ENCODE measurements at regions not wholly inside any gene's neighbourhood (a gene's known extent, or its start where the extent isn't known, plus 50 kb on each side); places are given as distances from the start of the nearest gene placed in this dataset.

DNA sequence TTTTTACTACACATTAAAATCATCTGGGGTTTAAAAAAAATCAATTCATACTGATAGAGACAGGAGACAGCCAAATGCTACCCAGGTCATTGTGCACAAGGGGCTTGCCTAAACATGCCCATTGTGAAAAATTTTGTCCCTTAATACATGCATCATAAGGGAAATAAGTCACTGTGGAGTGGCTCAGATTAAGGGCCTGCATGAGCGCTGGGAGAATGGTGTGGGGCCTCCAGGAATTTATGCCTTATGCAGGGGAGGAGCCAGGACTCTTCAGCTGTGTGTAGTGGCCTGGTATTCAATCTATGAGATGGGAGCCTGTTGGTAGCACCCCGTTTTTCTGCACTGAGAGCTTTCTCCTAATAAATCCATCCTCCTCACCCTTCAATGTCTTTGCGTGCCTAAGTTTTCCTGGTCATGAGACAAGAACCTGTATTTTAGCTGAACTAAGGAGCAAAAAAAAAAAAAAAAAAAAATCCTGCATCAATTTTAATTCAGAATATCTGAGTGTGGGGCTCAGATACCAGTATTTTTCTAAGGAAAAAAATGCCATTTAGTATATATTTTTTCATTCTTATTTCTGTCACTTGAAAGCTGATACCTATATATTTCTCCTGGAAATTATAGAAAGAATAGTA, 997.6 kb upstream of the ATXN8OS start:
- Histone ChIP-seq H4K20me1 (ENCODE audit: insufficient read depth, low read length) (no peaks in the 10 kb centered on the region), H3K27ac (ENCODE audit: low read length) (no peak overlapping the region), H3K4me2 (ENCODE audit: low read length) (no peak overlapping the region), H3K27me3 (ENCODE audit: low read depth, low read length) (no peaks in the 10 kb centered on the region), H3K36me3 (replicated peaks; ENCODE audit: low read depth, low read length) (no peaks in the 10 kb centered on the region), H3K9ac (ENCODE audit: low read length) (no peak overlapping the region), H2AFZ (ENCODE audit: low read depth, low read length) (no peak overlapping the region), H3K9me3 (ENCODE audit: insufficient read depth, low read length) (peaks cover 19% of the 10 kb centered on the region; the same call in 1 of the 2 replicates), H3K79me2 (ENCODE audit: low read length) (no peaks in the 10 kb centered on the region), H3K4me1 (ENCODE audit: low read length) (no peaks in the 10 kb centered on the region), H3K4me3 (ENCODE audit: low read length) (no peak overlapping the region)
- TF ChIP-seq EZH2phosphoT487 (IDR thresholded peaks at IDR 0.05; ENCODE audit: low read depth), result no peak
- no peak for TF ChIP-seq CTCF (IDR thresholded peaks at IDR 0.05; ENCODE audit: low read depth, low read length)

GRCh38 chr13:69108486-69108885, 999.1 kb upstream of the ATXN8OS start:
- Histone ChIP-seq H3K9me3 (ENCODE audit: insufficient read depth, low read length) (peaks cover 19% of the 10 kb centered on the region; the same call in 1 of the 2 replicates), H2AFZ (ENCODE audit: low read depth, low read length) (no peak overlapping the region), H3K4me1 (ENCODE audit: low read length) (no peaks in the 10 kb centered on the region), H3K4me3 (ENCODE audit: low read length) (no peak overlapping the region), H3K4me2 (ENCODE audit: low read length) (no peak overlapping the region), H3K27ac (ENCODE audit: low read length) (no peak overlapping the region), H4K20me1 (ENCODE audit: insufficient read depth, low read length) (no peaks in the 10 kb centered on the region), H3K79me2 (ENCODE audit: low read length) (no peaks in the 10 kb centered on the region), H3K27me3 (ENCODE audit: low read depth, low read length) (no peaks in the 10 kb centered on the region), H3K9ac (ENCODE audit: low read length) (no peak overlapping the region), H3K36me3 (replicated peaks; ENCODE audit: low read depth, low read length) (no peaks in the 10 kb centered on the region)
- TF ChIP-seq CTCF (IDR thresholded peaks at IDR 0.05; ENCODE audit: low read depth, low read length) (no peak), EZH2phosphoT487 (IDR thresholded peaks at IDR 0.05; ENCODE audit: low read depth) (no peak)

DNA sequence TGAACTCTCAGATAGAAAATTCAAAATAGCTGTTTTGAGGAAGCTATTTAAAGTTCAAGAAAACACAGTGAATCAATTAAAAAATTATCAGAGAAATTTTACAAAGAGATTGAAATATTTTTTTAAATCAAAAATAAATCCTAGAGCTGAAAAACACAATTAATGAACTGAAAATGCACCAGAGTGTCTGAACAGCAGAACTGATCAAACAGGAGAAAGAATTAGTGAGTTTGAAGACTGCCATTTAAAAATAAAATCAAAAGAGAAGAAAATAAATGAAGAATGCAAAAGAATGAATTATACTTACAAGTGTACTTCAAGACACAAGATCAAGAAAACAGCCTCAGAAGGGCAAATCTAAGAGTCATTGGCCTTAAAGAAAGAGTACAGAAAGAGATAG, 1000.2 kb upstream of the ATXN8OS start:
- Histone ChIP-seq H3K4me2 (ENCODE audit: low read length) (no peak overlapping the region), H3K4me1 (ENCODE audit: low read length) (no peaks in the 10 kb centered on the region), H2AFZ (ENCODE audit: low read depth, low read length) (no peak overlapping the region), H4K20me1 (ENCODE audit: insufficient read depth, low read length) (no peaks in the 10 kb centered on the region), H3K36me3 (replicated peaks; ENCODE audit: low read depth, low read length) (no peaks in the 10 kb centered on the region), H3K79me2 (ENCODE audit: low read length) (no peaks in the 10 kb centered on the region), H3K27me3 (ENCODE audit: low read depth, low read length) (no peaks in the 10 kb centered on the region), H3K27ac (ENCODE audit: low read length) (no peak overlapping the region), H3K9me3 (ENCODE audit: insufficient read depth, low read length) (peaks cover 19% of the 10 kb centered on the region; the same call in 1 of the 2 replicates), H3K4me3 (ENCODE audit: low read length) (no peak overlapping the region), H3K9ac (ENCODE audit: low read length) (no peak overlapping the region)
- TF ChIP-seq EZH2phosphoT487 (IDR thresholded peaks at IDR 0.05; ENCODE audit: low read depth), result no peak
- TF ChIP-seq CTCF (IDR thresholded peaks at IDR 0.05; ENCODE audit: low read depth, low read length), result no peak

DNA sequence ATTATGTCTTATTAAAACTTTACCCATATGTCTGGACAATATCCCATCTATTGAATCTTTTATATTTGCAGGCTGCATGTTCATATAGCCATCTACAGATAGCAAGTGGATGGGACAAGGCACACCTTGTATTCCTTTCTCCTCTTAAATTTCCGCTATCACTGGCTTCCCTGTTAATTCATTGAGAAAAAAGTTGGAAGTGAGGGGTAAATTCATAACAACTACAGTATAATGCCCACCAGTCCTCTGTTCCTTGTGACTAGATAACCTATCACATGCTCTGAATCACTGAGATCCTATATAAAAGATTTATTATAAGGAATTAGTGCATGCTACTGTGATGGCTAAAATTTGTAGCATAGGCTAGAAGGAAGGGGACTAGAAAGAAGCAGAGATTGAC, 1005.8 kb upstream of the ATXN8OS start:
- no peaks in the 10 kb centered on the region for H3K36me3 ChIP-seq (replicated peaks; ENCODE audit: low read depth, low read length)
- H3K27me3 ChIP-seq (ENCODE audit: low read depth, low read length), result no peaks in the 10 kb centered on the region
- H3K79me2 ChIP-seq (ENCODE audit: low read length), result no peaks in the 10 kb centered on the region
- no peak overlapping the region for H3K4me2 ChIP-seq (ENCODE audit: low read length)
- H4K20me1 ChIP-seq (ENCODE audit: insufficient read depth, low read length), result no peaks in the 10 kb centered on the region
- H3K4me1 ChIP-seq (ENCODE audit: low read length), result peaks cover under 1% of the 10 kb centered on the region; the same call in 1 of the 2 replicates
- no peak for TF ChIP-seq EZH2phosphoT487 (IDR thresholded peaks at IDR 0.05; ENCODE audit: low read depth)
- no peak for TF ChIP-seq CTCF (IDR thresholded peaks at IDR 0.05; ENCODE audit: low read depth, low read length)
- H3K27ac ChIP-seq (ENCODE audit: low read length), result no peak overlapping the region
- H3K9ac ChIP-seq (ENCODE audit: low read length), result no peak overlapping the region
- H3K4me3 ChIP-seq (ENCODE audit: low read length), result no peak overlapping the region
- peaks cover 3% of the 10 kb centered on the region; the same call in 1 of the 2 replicates for H3K9me3 ChIP-seq (ENCODE audit: insufficient read depth, low read length)
- no peak overlapping the region for H2AFZ ChIP-seq (ENCODE audit: low read depth, low read length)
